GOT3 (cell line): ENCODE measurements at regions not wholly inside any gene's neighbourhood (a gene's known extent, or its start where the extent isn't known, plus 50 kb on each side); places are given as distances from the start of the nearest gene placed in this dataset.

Source experiments
- DNase-seq: peaks from one replicate; lab custom pipeline; 2025; ENCODE audit warnings: mixed read lengths; lab: John Stamatoyannopoulos, UW

DNA sequence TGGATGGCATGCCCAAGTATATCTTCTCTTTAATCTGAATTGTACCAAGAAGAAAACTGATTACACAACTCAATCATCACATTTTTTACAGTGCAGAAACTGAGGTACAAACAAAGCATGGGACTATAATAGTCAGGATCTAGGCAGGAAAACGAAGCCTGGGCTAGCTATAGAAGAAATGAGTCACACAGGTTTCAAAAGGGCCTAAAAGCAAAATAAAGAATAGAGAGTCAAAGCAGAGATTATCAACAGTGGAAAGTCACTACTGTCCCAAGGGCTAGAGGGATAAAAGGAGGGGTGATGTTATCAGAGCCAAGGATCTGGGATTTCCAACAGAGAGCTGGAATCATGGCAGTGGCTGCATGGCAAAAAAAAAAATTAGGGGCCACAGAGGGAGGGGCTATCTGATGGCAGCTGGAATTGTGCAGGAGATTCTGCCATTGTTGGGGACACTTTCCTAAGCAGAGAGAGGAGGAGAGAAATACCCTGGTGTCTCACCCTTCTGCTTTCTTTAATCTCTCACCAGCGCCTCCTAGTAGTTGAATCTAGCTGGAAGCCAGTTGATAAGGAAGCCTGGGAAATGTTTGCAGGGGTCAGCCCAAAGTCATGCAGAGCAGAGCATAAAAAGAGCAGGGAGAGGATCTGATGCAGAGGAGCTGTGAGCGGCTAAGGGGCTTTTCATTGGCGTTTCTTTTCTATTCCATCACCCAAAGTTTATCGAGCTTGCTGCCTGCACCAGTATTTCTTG, 343.2 kb downstream of the ACTL7B start:
- no peak for DNase-seq

DNA sequence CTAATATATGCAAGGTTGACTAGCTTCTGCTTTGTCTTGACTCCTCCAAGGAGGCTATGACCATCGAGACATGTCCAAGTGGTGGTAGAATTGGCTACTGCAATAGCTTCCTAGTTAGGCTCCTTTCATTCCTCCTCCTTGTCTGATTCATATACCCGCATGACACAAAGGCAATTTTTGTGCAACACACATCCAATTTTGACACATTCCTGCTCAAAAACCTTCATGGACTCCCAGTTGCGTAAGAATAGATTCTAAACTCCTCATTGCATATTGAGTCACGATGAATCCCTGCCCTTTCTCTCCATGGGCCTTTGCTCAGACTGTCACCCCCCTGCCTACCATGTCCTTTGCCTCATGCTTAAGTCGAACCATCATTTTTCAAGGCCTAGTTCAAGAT, 344.5 kb downstream of the ACTL7B start:
- DNase-seq: no peak

DNA sequence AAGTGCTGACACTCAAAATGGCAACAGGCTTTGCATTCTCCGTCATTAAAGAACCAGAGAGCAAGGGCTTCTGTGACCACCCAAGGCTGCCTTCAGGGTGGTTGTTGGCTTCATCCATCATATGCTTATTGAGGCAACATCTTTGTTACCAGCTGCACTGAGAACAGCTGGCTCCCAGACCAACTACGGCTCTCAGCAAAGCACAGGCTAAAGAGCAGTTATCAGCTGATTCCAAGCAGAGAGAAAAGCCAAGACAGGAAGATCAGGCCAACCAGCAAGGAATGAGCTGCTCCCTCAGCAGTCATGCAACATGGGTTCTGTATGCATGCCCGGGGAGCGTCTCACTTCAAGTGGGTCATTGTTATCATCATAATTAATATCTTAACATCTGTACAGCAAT, 358.9 kb downstream of the ACTL7B start:
- no peak for DNase-seq

DNA sequence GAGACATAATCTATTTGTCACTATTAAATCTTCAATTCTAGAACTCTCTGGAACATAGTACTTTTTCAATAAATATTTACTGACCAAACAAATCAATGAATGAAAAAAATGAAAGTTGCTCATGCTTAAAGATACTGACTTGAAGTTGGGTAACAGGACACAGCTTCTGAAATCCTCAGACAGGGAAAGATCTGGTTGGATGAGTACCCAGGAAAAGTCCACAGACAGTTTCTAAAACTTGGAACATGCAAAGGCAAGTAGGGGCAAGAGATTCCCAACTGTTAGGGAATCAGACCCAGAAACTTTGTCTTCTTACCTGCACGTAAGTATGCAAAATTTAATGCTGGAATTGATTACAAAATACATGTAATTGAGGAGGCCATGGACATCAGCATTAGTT, 366.2 kb downstream of the ACTL7B start:
- no peak for DNase-seq

DNA sequence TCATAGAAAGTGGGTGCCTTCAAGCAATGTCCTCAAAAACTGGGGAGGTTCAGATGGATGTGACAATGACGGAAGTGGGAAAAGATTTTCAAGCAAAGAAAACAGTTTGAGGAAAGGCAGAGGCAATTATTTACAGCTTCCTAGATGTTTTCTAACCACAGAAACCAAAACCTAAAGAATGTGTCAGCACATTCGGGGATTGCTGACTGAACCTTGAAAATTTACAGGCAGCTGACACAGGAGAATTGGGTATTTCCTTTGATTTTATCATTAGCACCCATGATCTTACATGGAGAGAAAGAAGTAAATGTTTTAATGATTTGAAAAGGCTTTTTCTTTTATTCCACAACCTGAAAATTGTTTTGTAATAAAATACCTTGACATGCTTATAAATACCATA, 369.0 kb downstream of the ACTL7B start:
- DNase-seq: no peak

DNA sequence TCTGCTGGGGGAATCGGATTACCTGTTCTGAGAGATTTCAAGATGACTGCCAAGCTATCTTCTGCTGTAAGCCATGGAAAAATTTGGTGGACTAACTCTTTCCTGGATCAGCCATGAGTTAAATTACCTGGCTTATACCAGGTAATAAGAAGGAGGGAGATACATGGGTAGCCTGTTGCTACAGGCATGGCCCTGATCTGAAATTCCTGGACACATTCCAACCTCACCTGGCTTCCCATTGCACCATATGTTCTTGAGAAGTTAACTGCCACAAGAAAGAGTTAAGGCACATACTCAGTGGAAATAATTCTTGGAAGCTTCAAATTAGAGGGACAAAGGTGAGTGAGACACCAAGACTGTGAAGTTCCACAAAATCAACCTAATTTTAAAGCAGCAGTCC, 371.3 kb downstream of the ACTL7B start:
- no peak for DNase-seq

DNA sequence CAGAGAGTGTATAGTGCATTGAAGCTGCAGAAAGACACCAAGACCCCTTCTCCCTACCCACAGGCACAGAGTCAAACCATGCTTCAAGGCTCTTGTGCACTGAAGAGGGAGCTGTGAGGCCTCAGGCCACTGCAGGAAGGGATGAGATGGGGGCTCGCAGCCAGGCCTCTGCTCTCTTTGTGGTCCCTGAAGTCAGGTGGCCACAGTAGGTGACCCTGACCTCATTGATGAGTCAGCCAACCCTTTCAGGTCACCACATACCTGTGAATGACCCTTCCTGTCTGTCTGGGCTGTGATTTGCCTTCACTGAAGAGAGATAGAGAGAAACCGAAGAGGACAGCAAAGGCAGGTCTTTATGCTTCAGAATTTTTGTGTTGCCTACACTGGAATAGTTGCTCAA, 372.1 kb downstream of the ACTL7B start:
- DNase-seq: no peak

DNA sequence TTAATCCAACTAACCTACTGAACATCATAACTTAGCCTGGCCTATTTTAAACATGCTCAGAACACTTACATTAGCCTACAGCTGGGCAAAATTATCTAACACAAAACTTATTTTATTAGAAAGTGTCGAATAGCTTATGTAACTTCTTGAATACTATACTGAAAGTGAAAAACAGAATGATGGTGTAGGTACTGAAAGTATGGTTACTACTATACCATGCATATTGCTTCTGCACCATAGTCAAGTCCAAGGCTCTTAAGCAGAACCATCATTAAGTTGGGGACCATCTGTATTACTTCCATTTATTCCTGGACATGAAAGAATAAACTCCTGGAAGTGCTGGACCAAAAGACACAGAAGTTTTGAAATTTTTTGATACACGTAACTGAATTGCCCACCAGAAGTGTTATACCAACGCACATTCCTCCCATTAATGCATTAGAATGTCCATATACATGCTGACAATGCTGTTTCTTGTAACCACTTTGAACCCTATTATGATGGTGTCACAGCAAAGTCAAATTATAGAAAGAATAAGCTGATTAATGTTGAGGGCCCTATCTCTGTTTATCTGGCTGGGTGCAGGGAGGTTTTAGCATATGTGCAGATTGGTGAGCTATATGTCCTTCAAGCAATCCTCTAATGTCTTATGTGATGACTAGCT, 375.7 kb downstream of the ACTL7B start:
- no peak for DNase-seq

DNA sequence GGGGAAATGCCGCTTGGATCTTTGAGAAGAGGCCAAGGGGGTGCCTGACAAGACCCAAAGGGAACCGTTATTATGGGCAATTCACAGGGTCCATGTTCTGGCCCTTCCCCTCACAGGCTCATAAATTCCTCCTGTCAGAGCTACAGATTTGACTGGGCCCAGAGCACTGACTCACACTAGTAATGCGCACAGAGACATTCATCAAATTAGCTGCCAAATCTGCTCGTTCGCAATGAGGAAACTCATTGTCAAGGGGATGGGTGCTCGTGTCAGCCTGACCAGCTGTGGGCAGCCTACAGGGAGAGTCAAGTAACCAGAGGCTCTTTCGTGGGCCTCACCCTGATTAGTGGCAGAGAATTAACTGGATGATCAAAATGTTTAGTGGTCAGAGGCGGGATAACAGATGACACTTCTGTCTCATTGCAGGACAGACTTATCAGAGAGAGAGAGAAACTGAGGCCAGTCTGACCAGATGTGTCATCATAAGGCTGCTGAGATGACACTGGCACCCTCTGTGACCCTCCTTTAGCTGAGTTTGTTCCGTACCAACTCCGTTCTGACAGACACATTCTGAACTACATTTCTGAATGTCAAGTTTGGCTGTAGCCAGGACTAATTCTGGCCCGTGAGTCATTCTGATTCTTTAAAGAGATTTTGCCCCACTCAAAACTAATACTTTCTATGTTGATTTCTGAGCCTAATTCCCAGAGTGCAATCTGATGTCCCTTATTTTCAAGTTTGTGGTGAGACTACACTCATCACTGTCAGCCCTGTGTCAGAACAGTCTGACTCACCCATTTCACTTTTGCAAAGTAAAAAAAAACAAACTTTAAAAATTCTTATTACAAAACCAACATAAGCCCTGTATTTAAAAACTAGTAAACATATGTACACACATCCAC, 377.1 kb downstream of the ACTL7B start:
- no peak for DNase-seq

DNA sequence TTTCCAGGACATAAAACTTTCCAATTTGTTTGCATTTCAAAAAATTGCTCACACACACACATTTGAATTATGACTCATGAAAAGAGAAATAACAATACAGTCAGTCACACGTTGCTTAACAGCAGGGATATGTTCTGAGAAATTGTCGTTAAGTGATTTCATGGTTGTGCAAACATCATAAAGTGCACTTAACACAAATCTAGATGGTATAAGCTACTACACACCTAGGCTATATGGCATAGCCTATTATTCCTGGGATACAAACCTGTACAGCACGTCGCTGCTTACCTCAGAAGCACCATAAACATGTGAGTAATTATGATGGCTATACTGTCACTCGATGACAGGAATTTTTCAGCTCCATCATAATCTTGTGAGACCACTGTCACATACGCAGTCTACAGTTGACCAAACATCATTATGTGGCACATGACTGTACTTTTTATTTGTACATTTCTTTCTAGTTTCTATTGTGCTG, 378.2 kb downstream of the ACTL7B start:
- DNase-seq: no peak

DNA sequence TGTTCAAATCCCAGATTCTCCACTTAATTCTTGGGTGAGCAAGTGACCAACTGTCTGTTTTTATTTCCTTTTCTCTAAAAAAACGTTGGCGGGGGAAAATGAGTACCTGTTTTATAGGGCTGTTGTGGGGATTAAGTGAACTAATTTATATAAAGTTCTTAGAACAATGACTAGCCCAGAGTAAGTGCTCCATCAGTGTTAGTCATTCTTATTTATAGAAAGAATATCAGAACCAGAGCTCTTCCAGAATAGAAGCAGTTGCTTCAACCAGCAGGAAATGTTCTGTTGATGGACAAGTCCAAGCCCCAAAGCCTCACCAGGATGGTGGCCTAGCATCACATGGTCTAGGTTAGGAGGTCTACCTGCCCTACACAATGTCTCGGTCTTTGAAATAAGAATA, 379.2 kb downstream of the ACTL7B start:
- no peak for DNase-seq

DNA sequence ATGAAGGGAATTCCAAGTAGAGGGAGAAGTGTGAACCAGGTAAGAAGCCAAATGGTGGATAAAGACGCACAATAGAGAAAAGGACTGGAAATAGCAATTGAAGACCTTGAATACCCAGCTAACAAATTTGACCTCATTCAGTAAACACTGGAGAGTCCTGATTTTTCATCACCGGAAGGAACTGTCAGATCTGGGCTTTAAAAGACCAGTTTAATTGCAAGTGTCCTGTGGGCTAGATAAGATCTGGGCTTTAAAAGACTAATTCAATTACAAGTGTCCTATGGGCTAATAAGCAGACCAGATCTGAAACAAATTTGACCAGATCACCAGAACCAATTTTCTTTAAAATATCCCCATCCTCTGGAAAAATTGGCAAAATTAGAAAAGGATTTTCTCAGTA, 380.0 kb downstream of the ACTL7B start:
- no peak for DNase-seq

DNA sequence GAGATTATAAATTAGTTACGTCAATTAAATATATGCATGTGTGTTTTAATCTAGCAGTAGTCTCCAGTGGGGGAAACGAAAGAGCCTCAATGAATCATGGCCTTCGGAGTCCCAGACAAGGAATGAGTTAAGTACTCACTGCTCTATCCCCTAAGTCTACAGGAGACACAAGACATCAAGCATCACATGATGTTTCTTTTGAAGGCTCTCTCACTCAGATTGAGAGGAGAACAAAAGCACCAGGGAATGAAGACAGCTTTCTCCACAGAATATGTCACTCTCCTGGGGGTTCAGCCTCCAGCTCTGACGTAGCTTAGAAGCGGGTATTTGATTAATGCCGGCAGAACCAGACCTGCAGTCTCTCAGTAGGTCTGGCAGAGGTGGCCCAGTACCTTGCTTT, 381.4 kb downstream of the ACTL7B start:
- DNase-seq: no peak

DNA sequence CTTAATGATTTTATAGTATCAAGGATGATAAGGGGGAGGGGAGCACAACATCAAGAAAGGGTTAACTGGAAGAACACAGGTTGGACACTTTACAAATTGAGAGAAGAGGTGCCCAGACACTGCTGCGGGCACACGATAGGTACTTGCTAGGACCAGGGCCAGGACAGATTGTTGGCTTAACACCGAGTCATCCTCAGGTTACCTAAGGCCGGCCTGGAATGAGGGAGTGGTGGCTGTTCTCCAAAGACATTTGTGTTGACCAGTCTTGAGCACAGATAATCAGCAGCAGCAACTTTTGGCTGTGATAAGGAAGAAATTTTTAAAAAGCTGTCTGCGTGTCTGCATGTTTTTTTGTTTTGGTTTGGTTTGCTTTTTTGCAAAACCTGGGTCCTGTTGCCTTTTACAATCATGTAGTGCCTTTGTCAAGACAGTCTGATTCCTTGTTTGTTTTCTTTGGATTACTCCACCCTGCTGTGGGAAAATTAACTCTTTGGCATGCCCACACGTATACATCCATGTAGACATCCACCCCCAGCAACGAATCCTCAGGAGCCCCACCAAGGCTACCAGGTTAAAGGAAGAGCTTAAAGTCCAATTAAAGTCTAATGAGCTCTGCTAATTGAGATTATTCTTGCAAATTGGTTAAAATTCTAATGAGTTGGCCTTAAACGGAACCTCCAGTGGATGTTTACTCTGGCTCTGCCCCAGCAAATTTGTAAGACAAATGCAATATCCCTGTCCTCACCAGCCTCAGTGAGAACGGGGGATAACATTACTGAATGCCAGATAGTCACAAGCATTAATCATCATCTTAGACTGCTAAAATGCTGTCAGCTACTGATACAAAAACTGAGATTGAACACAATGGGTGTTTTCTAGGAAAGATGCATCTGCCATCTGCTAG, 382.3 kb downstream of the ACTL7B start:
- no peak for DNase-seq

DNA sequence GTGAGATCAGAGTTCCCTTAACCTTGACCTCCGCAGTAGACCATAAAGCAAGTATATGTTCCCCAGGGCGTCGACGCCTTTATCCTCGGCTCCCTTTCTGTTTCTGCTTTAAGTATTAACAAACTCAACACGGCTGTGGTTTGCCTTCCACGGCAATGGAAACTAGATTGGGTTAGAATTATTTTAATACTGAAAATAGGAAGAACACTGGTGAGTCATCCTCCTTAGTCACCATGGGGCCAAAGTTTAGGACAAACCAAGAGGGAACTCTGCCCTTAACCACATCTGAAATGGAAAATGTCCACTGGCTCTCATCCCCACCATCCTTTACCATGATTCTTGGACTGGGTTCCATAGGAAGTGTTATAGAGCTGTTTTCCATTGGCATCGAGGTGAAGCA, 386.1 kb downstream of the ACTL7B start:
- no peak for DNase-seq

DNA sequence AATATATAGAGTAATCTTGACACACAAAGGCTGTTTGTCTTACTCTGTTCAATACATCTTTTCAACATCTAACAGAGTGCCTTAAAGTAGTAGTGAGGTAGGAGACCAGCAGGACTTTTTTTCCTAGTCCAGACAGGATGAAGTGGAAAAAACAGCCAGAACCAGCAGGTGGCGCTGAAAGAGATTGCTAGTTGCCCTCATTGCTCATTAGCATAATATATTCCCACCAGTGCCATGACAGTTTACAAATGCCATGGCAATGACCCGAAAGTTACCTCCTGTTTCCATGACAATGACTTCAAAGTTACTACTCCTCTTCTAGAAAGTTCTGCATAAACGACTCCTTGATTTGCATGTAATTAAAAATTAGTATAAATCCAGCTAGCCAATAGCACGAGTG, 387.4 kb downstream of the ACTL7B start:
- no peak for DNase-seq

DNA sequence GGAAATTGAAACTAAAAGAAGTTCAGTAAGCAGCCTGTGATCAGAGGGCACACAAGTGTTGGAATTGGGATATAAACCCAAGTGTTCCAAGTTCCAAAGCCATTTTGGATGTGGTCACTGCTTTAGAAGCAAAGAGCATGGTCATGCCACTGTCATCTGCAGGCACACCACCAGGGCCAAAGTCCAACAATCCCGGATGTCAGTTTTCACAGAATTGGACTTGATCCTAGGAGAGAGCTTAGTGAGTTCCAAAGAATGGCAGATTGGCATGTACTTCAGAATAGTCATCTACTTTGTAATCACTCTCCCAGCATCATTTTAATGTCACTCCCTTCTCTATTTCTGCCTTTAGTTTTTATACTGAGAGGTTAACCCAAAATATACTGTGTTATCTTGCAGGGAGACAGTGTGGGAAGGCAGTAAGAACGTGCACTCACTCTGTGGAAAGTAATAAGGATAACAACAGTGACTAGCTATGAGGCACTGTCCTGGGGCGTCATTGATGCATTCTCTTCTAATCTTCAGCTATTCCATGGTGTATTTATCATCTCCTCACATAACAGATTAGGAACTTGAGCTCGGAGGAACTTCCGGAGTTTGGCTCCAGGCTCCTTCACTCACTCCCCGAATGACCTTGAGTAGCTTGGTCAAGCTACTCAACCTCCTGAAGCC, 388.0 kb downstream of the ACTL7B start:
- no peak for DNase-seq

DNA sequence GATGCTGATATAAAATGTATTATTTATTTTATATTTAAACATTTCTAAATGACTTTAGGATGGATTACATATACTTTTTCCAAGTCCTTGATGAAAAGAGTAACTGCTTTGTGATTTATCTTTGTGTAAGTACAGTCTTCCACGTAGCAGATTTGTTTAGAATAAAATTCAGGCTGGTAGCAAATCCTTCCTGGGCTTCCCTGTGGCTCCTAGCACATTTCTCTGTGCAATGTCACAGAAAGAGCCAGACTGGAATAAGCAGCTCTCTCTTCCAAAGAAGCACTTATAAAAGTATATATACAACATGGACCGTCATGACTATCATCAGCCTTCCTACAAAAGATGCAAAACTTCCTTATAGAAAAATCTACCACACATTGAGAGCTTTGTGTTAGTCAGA, 388.6 kb downstream of the ACTL7B start:
- no peak for DNase-seq

DNA sequence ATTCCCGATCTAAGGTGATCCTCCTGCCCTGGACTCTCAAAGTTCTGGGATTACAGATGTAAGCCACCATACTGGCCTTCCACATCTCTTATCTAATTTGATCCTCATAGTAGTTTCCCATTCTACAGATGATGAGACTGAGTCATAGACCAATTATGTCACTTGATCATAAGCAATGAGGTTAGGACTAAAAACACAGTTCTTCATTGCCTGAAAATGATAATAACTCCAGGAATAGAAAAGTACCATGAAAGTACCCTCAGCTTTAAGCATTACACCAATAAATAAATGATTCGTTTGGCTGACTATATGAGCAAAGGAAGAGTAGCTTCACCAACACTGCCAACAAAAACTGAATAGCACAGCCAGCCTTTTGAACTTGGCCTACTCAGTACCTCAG, 389.5 kb downstream of the ACTL7B start:
- DNase-seq: no peak

DNA sequence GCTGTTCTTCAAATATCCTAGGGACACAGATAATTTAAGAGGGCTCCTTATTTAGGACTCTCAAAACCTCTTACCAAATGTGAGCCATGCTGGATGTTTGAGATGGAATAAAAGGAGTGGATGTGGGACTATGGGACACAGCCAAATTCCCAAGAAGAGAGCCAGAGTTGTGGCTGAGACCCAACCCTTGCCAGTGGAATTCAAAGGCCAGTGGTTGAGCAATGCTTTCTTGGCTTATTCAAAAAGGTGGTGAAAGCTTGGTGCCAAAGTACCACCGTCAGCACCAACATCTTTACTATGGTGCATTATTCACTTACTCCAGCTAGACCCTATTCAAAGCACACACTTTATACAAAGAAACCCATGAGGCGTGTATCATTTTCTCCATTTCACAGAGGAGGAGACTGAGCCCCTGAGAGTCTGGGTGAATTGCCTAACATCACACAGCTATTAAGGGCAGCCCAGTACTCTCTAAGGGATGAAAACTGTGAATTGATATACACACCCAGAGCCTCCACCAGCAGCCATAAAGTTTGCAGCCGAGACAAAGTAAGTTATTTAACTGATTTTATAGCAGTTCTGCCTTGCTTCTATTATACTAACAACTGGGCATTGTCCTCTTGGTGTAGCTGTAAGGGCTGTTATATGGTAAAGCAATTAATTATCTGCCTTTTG, 391.7 kb downstream of the ACTL7B start:
- no peak for DNase-seq

DNA sequence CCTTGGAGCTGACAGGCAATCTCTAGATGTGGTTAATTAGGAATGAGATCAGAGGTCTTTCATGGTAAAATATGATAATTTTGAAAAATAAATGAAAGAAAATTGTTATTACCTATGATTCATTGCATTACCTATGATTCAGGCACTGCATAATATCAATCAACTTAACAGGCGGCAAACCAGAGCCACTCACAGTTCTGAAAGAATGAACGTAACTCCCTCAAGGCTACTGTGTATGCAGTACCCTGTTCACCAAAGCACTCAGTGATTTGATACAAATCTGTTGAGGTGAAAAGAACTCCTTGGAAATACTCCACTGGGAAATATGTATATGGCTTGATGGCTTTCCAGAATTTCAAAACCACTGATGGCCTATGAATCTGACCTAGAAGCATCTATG, 398.9 kb downstream of the ACTL7B start:
- DNase-seq: no peak
